Stimulated activated CD8-positive, alpha-beta memory T cell treated with anti-CD3 and anti-CD28 coated beads, Interleukin-2, amount 100 ng/mL, for 48 hours (primary cell): ENCODE measurements at regions not wholly inside any gene's neighbourhood (a gene's known extent, or its start where the extent isn't known, plus 50 kb on each side); places are given as distances from the start of the nearest gene placed in this dataset.

ENCODE experiments used
- DNase-seq, 2 donors: peaks; one replicate each; pipeline ENCODE4 v3.0.0-alpha.2; 2020; ENCODE audit warnings: low read depth in 2 of 2

DNA sequence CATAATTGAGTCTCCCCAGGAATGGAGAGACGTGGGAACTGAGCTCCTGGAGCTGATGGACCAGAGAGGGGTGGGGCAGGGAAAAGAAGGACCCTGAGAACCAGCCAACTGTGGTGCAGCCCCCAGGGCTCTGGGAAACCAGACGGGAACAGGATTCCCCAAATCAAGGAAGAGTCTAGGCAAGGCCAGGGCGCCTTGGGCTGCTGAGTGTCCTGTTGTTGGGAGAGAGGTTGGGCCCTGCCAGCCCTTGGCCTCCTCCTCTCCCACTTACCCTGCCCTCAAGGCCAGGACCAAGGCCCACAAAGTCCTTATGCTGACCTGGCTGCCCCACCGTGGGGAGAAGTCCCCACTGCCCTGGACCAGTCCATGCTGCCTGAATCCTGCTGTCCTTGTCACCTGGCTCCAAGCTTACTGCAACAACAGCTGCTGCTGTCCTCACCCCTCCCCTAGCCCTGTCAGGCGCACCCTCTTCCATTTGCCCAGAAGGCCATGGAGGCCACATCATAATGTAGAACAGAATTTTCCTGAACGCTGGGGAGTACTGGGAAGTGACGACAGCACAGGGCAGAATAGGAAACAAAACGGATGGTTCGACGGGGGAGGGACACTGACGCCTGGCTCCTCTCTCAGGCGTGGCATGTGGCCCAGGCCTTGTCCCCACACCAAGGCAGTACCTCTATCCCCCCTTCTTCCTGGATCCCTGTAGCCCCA is 132.9 kb upstream of the ZMIZ1 start:
- DNase-seq: no peak

DNA sequence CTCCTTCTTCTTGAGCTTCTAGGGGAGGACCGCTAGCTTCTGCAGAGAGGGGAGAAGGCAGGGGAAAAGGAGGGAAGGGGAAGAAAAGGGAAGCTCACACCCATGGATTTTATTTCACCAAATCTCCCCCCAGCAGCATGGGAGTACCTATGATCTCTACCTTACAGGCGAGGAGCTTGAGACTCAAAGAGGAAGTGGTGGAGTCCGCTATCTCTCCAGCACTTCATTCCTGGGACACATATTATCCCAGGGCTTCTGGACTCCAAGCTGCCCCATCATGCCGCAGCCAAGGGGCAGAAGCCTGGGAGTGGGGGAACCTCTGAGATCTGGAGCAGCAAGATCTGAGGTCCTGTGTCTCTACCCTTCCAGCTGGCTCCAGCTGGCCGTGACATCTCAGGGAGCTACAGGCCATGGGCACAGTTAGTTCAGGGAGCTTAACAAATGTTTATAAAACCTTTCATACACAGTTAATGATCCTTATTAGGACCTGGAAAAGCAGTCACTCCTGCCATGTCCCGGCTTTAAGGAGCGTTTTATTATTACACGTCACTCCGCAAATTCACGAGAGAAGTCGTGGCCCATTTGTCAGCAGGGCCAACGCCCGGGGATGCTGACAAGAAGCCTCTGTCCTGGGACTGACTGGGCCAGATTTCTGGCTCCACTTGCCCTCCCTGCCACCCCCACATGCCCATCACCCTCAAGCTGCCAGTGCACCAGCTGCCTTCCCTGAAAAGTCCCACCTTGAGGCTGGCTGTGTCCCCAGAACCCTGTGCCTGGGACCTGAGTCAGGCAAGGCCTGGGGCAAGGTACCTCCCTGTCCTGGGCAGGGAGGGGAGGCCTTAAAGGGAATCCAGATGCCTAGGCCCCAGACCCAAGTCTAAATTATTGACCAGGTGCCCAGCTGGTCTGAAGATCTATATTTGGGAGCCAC is 132.1 kb upstream of the ZMIZ1 start:
- no peak for DNase-seq

DNA sequence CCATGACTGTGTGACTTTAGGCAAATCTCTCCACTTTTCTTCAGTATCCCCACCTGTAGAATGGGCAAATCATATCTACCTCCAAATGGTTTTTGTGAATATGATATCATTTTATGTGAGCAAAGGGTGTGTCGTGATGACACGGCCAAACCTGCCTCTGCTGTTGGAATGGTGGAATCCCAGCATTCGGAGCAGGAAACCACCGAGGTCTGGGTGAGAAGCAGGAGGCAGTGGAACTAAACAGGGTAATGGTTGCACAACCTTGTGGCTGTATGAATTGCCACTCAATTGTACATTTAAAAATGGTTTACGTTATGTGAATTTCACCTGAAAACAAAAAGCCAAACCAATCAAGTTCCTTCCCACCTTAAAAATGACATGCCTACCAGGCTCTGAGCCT is 131.4 kb upstream of the ZMIZ1 start:
- DNase-seq: no peak

- DNase-seq: no peak
Observed at GRCh38 chr10:78937800-78938694, 130.7 kb upstream of the ZMIZ1 start.

DNA sequence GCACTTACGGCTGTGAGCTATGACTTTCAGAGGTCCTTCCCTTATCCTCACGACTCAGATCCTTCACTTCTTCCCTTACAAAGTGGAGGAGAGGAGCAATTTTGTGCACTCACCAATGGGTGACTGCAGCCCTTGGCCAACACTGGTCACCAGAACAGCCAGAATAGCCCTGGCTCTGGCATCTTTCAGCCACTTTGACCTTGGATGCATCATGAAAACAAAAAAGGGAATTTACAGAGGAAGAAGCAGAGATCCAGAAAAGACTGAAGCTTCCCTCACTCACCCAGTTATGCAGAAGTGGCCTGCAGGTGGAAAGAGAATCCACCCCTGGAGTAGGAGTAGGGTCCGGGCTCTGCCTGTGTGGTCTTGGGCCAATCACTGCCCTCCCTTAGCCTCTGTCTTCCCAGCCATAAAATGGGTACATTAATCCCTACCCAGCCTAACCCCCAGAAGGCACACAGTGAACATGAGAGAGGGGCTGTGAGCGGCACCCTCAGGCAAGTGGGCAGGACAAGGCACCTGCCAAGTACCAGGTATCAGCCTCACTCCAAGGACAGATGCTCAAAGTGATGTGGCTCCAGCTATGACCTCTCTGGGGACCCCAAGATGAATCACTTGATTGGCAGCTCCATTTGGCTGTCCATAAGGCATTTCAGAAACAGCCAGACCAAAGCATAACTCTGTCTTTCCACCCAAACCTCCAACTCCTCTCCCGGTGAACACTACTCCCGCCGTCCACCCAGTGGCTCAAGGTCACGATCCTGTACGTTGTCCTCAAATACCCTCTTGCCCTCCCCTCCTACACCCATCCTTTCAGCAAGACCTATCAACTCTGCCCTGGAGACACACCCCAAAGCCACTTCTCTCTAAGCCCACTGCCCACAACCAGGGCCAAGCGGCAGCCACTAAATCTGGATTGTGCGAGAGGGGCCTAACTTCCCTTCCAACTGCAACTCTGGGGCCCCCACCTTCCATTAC is 129.8 kb upstream of the ZMIZ1 start:
- no peak for DNase-seq

DNA sequence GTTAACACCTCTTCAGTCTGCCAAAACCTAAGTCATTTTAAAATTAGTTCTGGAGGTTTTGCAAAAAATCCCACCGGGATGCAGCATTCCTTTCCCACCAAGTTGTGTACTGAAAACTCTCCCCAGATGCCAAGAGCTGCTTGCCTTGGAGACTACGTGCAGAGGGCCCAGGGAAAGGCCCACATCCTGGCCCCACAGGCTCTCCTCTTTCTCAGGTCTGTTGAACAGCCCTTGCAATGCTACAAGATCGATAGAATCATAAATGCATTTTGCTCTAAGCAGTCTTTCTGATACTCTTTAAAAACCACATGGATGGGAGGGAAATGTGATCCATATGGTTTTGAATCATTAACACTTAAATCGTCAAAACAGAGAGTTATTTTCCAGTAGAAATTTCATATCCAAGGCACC is 126.7 kb upstream of the ZMIZ1 start:
- DNase-seq: no peak

DNA sequence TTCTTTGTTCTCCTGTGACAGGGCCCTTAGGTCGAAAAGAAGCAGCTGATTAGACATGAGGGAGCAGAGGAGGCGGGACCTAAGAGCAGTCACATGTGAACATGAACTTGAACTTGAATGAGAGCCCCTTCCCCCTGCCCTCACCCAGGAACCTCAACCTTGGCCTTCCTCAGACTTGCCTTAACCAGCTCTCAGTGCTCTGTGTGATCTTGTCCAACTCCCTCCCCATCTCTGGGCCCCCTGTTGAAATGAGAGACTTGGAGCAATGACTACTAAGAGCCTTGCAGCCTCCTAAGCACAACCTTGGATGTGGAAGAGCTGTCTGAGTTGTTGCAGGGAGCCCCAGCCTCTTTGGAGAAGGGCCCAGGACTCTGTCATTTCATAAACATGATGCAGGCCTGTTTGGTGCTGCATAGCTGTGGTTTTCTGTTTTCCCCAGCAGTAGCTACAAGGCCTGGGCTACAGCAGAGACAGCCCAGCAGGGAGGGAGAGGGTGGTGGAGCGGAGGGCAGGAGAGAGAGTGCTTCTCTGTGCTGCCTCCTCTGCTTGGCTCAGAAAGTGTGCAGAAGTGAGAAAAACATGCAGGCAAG is 123.9 kb upstream of the ZMIZ1 start:
- DNase-seq: no peak

- DNase-seq: no peak
Observed at GRCh38 chr10:78945838-78946237, 122.9 kb upstream of the ZMIZ1 start.

DNA sequence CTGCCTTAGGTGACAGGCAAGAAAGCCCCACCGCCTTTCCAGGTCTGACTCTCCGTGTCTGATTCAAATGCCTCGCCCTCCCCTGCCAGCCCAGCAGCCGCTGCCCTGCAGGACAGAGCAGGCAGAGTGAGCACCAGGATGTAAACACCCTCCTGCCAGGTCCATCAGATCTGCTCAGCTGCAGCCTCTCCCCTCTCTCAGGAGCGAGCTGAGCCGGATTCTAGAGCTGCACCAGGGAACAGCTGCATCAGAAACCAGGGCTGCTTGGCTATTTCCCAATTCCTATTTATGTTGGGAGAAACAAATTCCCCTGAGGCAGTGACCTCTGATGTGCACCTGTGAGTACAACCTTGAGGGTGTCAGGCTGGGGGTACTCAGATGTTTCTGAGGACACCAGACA is 121.5 kb upstream of the ZMIZ1 start:
- DNase-seq: no peak

DNA sequence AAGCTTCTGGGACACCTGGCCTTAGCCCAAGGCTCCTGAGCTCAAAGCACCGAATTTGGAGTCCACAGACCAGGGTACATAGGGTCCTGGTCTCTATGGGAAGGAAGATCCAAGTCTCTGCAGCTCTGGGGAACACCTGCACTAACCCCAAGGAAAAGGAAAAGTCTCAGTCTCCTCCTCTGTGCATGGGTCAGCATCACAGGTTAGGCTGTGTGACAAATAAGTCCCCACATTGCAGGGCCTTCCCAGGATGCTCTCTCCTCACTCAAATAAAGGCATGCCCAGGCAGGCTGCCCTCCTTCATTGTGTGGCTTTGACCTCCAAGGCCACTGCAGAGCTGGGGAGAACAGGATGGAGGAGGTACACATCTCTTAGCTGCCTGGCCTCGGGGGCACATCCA is 121.0 kb upstream of the ZMIZ1 start:
- no peak for DNase-seq

- DNase-seq: no peak
Observed at GRCh38 chr10:78948621-78949030, 120.1 kb upstream of the ZMIZ1 start.

GRCh38 chr10:78950656-78951587 is 117.8 kb upstream of the ZMIZ1 start:
- DNase-seq: no peak

DNA sequence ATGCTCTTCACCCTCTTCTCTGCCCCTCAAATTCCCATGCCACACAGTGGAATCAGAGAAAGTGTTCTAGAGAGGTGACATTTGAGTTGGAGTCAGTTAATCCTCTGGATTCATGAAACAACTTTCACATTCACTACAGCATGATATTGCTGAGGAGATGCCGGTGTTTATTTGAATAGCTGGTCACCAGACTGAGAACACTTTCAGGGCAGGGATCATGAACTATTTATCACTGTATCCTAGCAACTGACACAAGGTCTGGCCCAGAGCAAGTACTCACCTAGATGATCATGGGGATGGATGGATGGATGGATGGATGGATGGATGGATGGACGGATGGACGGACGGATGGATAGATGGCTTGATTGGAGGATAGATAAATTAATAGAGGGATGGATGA is 116.7 kb upstream of the ZMIZ1 start:
- no peak for DNase-seq

DNA sequence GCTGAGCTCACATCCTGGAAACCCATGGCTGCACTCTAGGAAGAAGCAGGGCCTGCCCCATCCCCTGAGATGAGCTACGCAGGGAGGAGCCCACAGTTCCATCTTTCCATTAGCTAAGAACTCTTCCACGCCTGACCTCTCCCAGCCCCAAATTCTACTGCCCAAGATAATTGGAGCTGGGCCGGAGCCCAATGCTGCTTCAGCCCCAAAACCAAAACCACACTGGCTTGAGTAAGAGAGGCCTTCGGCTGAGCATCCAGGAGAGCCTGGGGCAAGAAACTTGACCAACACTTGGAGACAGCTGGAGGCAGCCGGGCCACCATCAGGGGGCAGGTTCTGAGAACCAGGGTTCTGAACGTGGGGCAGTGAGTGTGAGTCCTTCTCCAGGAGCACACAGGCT is 116.1 kb upstream of the ZMIZ1 start:
- DNase-seq: no peak

GRCh38 chr10:78953113-78953798 is 115.5 kb upstream of the ZMIZ1 start:
- no peak for DNase-seq

DNA sequence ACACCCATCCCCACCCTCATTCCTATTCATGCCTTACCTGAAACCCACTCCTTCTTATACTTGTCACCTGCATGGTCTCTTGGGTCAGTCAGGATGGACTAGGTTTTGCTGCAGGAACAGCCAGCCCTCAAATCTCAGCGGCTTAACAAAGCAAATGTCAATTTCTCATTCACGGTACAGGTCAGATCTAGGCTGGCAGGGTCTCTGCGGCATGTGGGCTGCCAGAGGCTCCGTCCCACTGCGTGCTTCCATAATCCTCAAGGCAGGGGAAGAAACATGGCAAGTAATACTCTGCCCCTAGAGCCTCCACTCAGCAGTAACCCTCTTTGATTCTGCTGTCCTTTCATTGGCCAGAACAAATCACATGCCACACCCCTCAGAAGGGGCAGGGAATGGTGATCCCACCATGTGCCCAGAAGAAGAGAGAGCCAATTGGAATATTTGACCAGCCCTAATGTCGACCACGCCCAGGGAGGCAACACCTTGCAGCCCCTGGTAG is 114.9 kb upstream of the ZMIZ1 start:
- DNase-seq: no peak

GRCh38 chr10:78954689-78955088 is 114.1 kb upstream of the ZMIZ1 start:
- DNase-seq: no peak

GRCh38 chr10:78955206-78955605 is 113.6 kb upstream of the ZMIZ1 start:
- DNase-seq: no peak

GRCh38 chr10:78956391-78956790 is 112.4 kb upstream of the ZMIZ1 start:
- no peak for DNase-seq
